HG03439 (cell line): ENCODE measurements at regions not wholly inside any gene's neighbourhood (a gene's known extent, or its start where the extent isn't known, plus 50 kb on each side); places are given as distances from the start of the nearest gene placed in this dataset.

ENCODE experiments used
- ATAC-seq: cut with Tn5 transposase; IDR thresholded peaks from one replicate; pipeline ENCODE4 v1.9.1; 2021; ENCODE audit warnings: mild to moderate bottlenecking, moderate library complexity; ENCODE audit not compliant: unreplicated experiment

- no peak for ATAC-seq
Measured at GRCh38 chr6:93575495-93576267, 156.3 kb upstream of the EPHA7 start.

GRCh38 chr6:93574299-93574698 lies 154.9 kb upstream of the EPHA7 start:
- no peak for ATAC-seq

- no peak for ATAC-seq
Measured at GRCh38 chr6:93571346-93571745, 152.0 kb upstream of the EPHA7 start.

- ATAC-seq: no peak
Measured at GRCh38 chr6:93568169-93568568, 148.8 kb upstream of the EPHA7 start.

- no peak for ATAC-seq
Measured at GRCh38 chr6:93567164-93567563, 147.8 kb upstream of the EPHA7 start.

GRCh38 chr6:93566285-93566684 lies 146.9 kb upstream of the EPHA7 start:
- ATAC-seq: no peak

GRCh38 chr6:93562582-93562981 lies 143.2 kb upstream of the EPHA7 start:
- ATAC-seq: no peak

GRCh38 chr6:93555292-93555691 lies 135.9 kb upstream of the EPHA7 start:
- no peak for ATAC-seq

GRCh38 chr6:93554018-93554417 lies 134.7 kb upstream of the EPHA7 start:
- no peak for ATAC-seq

GRCh38 chr6:93550551-93551276 lies 131.4 kb upstream of the EPHA7 start:
- ATAC-seq: no peak

- ATAC-seq: no peak
Measured at GRCh38 chr6:93549868-93550267, 130.5 kb upstream of the EPHA7 start.

- ATAC-seq: no peak
Measured at GRCh38 chr6:93524671-93525451, 105.5 kb upstream of the EPHA7 start.

- no peak for ATAC-seq
Measured at GRCh38 chr6:93523365-93523764, 104.0 kb upstream of the EPHA7 start.

- ATAC-seq: no peak
Measured at GRCh38 chr6:93516441-93516840, 97.1 kb upstream of the EPHA7 start.

GRCh38 chr6:93515736-93516135 lies 96.4 kb upstream of the EPHA7 start:
- no peak for ATAC-seq

- ATAC-seq: no peak
Measured at GRCh38 chr6:93498713-93499112, 79.4 kb upstream of the EPHA7 start.

- ATAC-seq: no peak
Measured at GRCh38 chr6:93496548-93496947, 77.2 kb upstream of the EPHA7 start.

GRCh38 chr6:93494057-93494456 lies 74.7 kb upstream of the EPHA7 start:
- ATAC-seq: no peak

GRCh38 chr6:93474733-93475179 lies 55.4 kb upstream of the EPHA7 start:
- no peak for ATAC-seq

- no peak for ATAC-seq
Measured at GRCh38 chr6:93471281-93471680, 51.9 kb upstream of the EPHA7 start.
